HepG2 (cell line): ENCODE measurements at regions not wholly inside any gene's neighbourhood (a gene's known extent, or its start where the extent isn't known, plus 50 kb on each side); places are given as distances from the start of the nearest gene placed in this dataset.
A peak's percentile ranks its signal among the peaks of the same experiment; 100 is the strongest.

Experiments
- ARNT2 ChIP-seq: sonication (generic); formaldehyde crosslinking; IDR thresholded peaks from 2 replicates; pipeline ENCODE4 v1.8.0; 2022; ENCODE audit warnings: mild to moderate bottlenecking, low read depth, missing genetic modification reagents, moderate library complexity
- FIP1L1 ChIP-seq: fragments of 200-400 bp; formaldehyde crosslinking; IDR thresholded peaks from 2 replicates; pipeline ENCODE4 v1.6.1; 2018; ENCODE audit warnings: low read depth, mild to moderate bottlenecking, low read length, moderate library complexity, borderline replicate concordance; ENCODE audit not compliant: insufficient read depth
- GFI1 ChIP-seq: sonication (generic); formaldehyde crosslinking; IDR thresholded peaks from 2 replicates; pipeline ENCODE4 v1.5.0; 2020; ENCODE audit warnings: missing genetic modification reagents, mild to moderate bottlenecking, borderline replicate concordance
- HOXA5 ChIP-seq: sonication (generic); formaldehyde crosslinking; IDR thresholded peaks from 2 replicates; pipeline ENCODE4 v1.4.0; 2020; ENCODE audit warnings: missing genetic modification reagents
- KMT2B ChIP-seq: IDR thresholded peaks from 2 replicates; pipeline ENCODE4 v1.6.1; 2016; ENCODE audit warnings: missing genetic modification reagents, missing compliant biosample characterization
- MAFG ChIP-seq: sonication (generic); formaldehyde crosslinking; IDR thresholded peaks from 2 replicates; pipeline ENCODE4 v1.5.1; 2020; ENCODE audit warnings: mild to moderate bottlenecking, missing genetic modification reagents
- MED8 ChIP-seq: sonication (generic); formaldehyde crosslinking; IDR thresholded peaks from 2 replicates; pipeline ENCODE4 v1.8.1; 2023; ENCODE audit warnings: mild to moderate bottlenecking, missing genetic modification reagents; ENCODE audit not compliant: insufficient replicate concordance
- MYC ChIP-seq: sonication (generic); formaldehyde crosslinking; IDR thresholded peaks from 2 replicates; pipeline ENCODE4 v1.9.0; 2021; ENCODE audit warnings: missing genetic modification reagents, borderline replicate concordance
- MYPOP ChIP-seq: sonication (generic); formaldehyde crosslinking; IDR thresholded peaks from 2 replicates; pipeline ENCODE4 v1.8.1; 2023; ENCODE audit warnings: mild to moderate bottlenecking, moderate library complexity, missing genetic modification reagents
- POGZ ChIP-seq: sonication (generic); formaldehyde crosslinking; IDR thresholded peaks from 2 replicates; pipeline ENCODE4 v1.4.0; 2020; ENCODE audit warnings: mild to moderate bottlenecking, missing genetic modification reagents
- SPEN ChIP-seq: sonication (generic); formaldehyde crosslinking; IDR thresholded peaks from 2 replicates; pipeline ENCODE4 v1.5.1; 2020; ENCODE audit warnings: low read depth, mild to moderate bottlenecking, missing genetic modification reagents
- TAF15 ChIP-seq: fragments of 200-400 bp; formaldehyde crosslinking; IDR thresholded peaks from one replicate; pipeline ENCODE4 v1.6.1; 2018; ENCODE audit warnings: mild to moderate bottlenecking, low read depth, low read length; ENCODE audit not compliant: poor library complexity, severe bottlenecking
- U2AF2 ChIP-seq: fragments of 200-400 bp; formaldehyde crosslinking; IDR thresholded peaks from 2 replicates; pipeline ENCODE4 v1.6.1; 2017; ENCODE audit warnings: low read depth, mild to moderate bottlenecking, low read length
- ZBTB38 ChIP-seq: sonication (generic); formaldehyde crosslinking; IDR thresholded peaks from 2 replicates; pipeline ENCODE4 v1.5.1; 2020; ENCODE audit warnings: mild to moderate bottlenecking, missing genetic modification reagents
- ZBTB46 ChIP-seq: sonication (generic); formaldehyde crosslinking; IDR thresholded peaks from 2 replicates; pipeline ENCODE4 v1.4.0; 2020; ENCODE audit warnings: mild to moderate bottlenecking, missing genetic modification reagents, borderline replicate concordance
- ZKSCAN5 ChIP-seq: sonication (generic); formaldehyde crosslinking; IDR thresholded peaks from 2 replicates; pipeline ENCODE4 v1.5.1; 2020; ENCODE audit warnings: mild to moderate bottlenecking, missing genetic modification reagents
- ZNF121 ChIP-seq: sonication (generic); formaldehyde crosslinking; IDR thresholded peaks from 2 replicates; pipeline ENCODE4 v1.5.0; 2020; ENCODE audit warnings: mild to moderate bottlenecking, missing genetic modification reagents
- ZNF234 ChIP-seq: sonication (generic); formaldehyde crosslinking; conservative IDR thresholded peaks from 2 replicates; pipeline ENCODE4 v1.5.1; 2020; ENCODE audit warnings: mild to moderate bottlenecking, missing genetic modification reagents
- ZNF510 ChIP-seq: sonication (generic); formaldehyde crosslinking; IDR thresholded peaks from 2 replicates; pipeline ENCODE4 v1.4.0; 2020; ENCODE audit warnings: low read depth, mild to moderate bottlenecking, missing genetic modification reagents
- ZNF770 ChIP-seq: sonication (generic); formaldehyde crosslinking; IDR thresholded peaks from 2 replicates; pipeline ENCODE4 v1.5.0; 2020; ENCODE audit warnings: mild to moderate bottlenecking, missing genetic modification reagents
- TF ChIP-seq, protein P1 (sequence below): sonication (generic); formaldehyde crosslinking; IDR thresholded peaks from 2 replicates; pipeline ENCODE4 v1.5.1; 2020; ENCODE audit warnings: mild to moderate bottlenecking, missing genetic modification reagents, borderline replicate concordance
- TF ChIP-seq, protein P2 (sequence below): sonication (generic); formaldehyde crosslinking; IDR thresholded peaks from 2 replicates; pipeline ENCODE4 v1.5.0; 2020; ENCODE audit warnings: missing genetic modification reagents
- TF ChIP-seq, protein P3 (sequence below): sonication (generic); formaldehyde crosslinking; IDR thresholded peaks from 2 replicates; pipeline ENCODE4 v1.8.1; 2022; ENCODE audit warnings: mild to moderate bottlenecking, missing genetic modification reagents

- TF ChIP-seq, protein P1, sequence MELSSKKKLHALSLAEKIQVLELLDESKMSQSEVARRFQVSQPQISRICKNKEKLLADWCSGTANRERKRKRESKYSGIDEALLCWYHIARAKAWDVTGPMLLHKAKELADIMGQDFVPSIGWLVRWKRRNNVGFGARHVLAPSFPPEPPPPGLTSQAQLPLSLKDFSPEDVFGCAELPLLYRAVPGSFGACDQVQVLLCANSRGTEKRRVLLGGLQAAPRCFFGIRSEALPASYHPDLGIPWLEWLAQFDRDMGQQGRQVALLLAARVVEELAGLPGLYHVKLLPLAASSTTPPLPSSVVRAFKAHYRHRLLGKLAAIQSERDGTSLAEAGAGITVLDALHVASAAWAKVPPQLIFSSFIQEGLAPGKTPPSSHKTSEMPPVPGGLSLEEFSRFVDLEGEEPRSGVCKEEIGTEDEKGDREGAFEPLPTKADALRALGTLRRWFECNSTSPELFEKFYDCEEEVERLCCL (CRISPR knock-in tag) = no peak
- TF ChIP-seq HOXA5 (CRISPR knock-in tag) = no peak
- no peak for TF ChIP-seq MYPOP (CRISPR knock-in tag)
- TF ChIP-seq ARNT2 (CRISPR knock-in tag) = no peak
- TF ChIP-seq ZNF234 (CRISPR knock-in tag) = no peak
- TF ChIP-seq MYC = peak; percentile 43; the same call in 1 of the 2 replicates
- no peak for TF ChIP-seq MAFG (CRISPR knock-in tag)
- TF ChIP-seq TAF15 = no peak
- peak; percentile 59 for TF ChIP-seq POGZ (CRISPR knock-in tag)
- TF ChIP-seq FIP1L1 = no peak
- no peak for TF ChIP-seq ZNF770
- TF ChIP-seq U2AF2 = no peak
- TF ChIP-seq SPEN (CRISPR knock-in tag) = no peak
- TF ChIP-seq ZKSCAN5 = no peak
- TF ChIP-seq ZBTB46 (CRISPR knock-in tag) = no peak
- TF ChIP-seq MED8 (CRISPR knock-in tag) = no peak
- 0 out of 2 replicates have a peak, but pooled peaks have one; percentile 27 for TF ChIP-seq KMT2B
- TF ChIP-seq, protein P2, sequence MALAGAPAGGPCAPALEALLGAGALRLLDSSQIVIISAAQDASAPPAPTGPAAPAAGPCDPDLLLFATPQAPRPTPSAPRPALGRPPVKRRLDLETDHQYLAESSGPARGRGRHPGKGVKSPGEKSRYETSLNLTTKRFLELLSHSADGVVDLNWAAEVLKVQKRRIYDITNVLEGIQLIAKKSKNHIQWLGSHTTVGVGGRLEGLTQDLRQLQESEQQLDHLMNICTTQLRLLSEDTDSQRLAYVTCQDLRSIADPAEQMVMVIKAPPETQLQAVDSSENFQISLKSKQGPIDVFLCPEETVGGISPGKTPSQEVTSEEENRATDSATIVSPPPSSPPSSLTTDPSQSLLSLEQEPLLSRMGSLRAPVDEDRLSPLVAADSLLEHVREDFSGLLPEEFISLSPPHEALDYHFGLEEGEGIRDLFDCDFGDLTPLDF = no peak
- no peak for TF ChIP-seq ZBTB38 (CRISPR knock-in tag)
- TF ChIP-seq ZNF121 (CRISPR knock-in tag) = no peak
- TF ChIP-seq GFI1 (CRISPR knock-in tag) = no peak
- no peak for TF ChIP-seq ZNF510 (CRISPR knock-in tag)
- TF ChIP-seq, protein P3, sequence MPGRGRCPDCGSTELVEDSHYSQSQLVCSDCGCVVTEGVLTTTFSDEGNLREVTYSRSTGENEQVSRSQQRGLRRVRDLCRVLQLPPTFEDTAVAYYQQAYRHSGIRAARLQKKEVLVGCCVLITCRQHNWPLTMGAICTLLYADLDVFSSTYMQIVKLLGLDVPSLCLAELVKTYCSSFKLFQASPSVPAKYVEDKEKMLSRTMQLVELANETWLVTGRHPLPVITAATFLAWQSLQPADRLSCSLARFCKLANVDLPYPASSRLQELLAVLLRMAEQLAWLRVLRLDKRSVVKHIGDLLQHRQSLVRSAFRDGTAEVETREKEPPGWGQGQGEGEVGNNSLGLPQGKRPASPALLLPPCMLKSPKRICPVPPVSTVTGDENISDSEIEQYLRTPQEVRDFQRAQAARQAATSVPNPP (CRISPR knock-in tag) = no peak
These were observed 132.6 kb downstream of the FHDC1 start (continued) for GRCh38 chr4:153068751-153069150.
